ENCODE measurements at regions not wholly inside any gene's neighbourhood (a gene's known extent, or its start where the extent isn't known, plus 50 kb on each side); places are given as distances from the start of the nearest gene placed in this dataset.
"Not testable (repeated sequence)": the region's sequence is repeated elsewhere in the genome, so short reads cannot be mapped to it uniquely, and the experiment has no call there.

DNA sequence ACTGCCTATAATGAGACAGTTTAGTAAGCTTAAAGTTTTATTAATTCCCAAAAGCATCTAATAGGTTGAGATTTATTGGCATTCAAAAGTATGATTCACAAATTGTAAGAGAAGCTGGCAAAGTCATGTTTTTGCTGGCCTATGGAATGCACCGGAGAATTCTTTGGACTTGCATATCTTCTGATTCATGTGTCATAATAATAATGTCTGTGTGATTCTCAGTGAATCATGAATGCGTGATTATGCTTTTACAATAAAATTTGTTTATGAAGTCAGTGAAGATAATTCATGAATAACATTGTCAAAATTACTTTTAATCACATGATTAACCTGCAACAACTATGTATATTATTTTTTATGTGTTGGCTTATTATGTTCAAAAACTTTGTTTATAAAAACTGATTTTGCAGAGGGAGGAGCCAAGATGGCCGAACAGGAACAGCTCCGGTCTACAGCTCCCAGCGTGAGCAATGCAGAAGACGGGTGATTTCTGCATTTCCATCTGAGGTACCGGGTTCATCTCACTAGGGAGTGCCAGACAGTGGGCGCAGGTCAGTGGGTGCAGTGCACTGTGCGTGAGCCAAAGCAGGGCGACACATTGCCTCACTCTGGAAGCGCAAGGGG lies 389.2 kb downstream of the SRGAP2C start:
- DNase-seq (ENCODE audit: low read depth in 2 of 2), result not testable (repeated sequence)

GRCh38 chr1:121574505-121574899 lies 389.7 kb downstream of the SRGAP2C start:
- DNase-seq (ENCODE audit: low read depth in 2 of 2), result not testable (repeated sequence)

- not testable (repeated sequence) for DNase-seq (ENCODE audit: low read depth in 2 of 2)
Measured at GRCh38 chr1:121582898-121583297, 398.1 kb downstream of the SRGAP2C start.

DNA sequence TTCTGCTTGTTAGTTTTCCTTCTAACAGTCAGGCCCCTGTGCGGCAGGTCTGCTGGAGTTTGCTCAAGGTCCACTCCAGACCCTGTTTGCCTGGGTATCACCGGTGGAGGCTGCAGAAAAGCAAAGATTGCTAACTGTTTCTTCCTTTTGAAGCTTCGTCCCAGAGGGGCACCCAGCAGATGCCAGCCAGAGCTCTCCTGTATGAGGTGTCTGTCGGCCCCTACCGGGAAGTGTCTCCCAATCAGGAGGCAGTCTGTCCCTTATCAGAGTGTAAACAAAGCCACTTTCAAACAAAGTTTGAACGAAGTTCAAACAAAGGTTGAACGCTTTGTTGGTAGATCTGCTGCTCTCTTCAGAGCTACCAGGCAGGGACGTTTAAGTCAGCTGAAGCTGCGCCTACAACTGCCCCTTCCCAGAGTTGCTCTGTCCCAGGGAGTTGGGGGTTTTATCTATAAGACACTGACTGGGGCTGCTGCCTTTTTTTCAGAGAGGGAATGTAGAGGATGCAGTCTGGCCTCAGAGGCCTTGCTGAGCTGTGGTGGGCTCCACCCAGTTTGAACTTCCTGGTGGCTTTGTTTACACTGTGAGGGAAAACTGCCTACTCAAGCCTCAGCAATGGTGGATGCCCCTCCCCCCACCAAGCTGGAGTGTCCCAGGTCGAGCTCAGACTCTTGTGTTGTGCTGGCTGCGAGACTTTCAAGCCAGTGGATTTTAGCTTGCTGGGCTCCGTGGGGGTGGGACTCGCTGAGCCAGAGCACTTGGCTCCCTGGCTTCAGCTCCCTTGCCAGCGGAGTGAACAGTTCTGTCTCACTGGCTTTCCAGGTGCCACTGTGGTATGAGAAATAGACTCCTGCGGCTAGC lies 401.8 kb downstream of the SRGAP2C start:
- no peak for DNase-seq (ENCODE audit: low read depth in 2 of 2)

DNA sequence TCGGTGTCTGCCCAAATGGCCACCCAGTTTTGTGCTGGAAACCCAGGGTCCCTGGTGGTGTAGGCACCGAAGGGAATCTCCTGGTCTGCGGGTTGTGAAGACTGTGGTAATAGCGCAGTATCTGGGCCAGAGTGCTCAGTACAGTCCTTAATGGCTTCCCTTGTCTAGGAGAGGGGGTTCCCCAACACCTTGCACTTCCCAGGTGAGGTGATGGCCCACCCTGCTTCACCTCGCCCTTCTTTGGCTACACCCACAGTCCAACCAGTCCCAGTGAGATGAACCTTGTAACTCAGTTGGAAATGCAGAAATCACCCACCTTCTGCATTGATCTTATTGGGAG lies 402.4 kb downstream of the SRGAP2C start:
- no peak for DNase-seq (ENCODE audit: low read depth in 2 of 2)

DNA sequence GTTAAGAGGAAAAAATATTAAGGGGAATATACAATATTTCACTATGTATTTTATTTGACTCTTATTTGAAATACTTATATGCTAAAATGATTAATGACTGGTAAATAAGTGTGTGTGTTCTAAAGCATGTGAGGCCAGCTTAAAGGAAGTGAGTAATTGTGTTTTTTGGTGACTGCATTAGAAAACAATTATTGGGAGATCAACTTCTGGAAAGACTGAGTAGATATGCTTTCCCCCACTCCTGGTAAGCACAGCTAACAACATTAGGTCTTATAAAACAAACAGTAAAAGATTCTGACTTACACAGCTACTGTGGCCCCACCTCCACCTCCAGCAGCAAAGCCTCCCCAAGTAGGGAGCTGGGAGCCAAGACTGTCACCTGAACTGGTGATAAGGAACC lies 403.0 kb downstream of the SRGAP2C start:
- DNase-seq (ENCODE audit: low read depth in 2 of 2), result no peak

DNA sequence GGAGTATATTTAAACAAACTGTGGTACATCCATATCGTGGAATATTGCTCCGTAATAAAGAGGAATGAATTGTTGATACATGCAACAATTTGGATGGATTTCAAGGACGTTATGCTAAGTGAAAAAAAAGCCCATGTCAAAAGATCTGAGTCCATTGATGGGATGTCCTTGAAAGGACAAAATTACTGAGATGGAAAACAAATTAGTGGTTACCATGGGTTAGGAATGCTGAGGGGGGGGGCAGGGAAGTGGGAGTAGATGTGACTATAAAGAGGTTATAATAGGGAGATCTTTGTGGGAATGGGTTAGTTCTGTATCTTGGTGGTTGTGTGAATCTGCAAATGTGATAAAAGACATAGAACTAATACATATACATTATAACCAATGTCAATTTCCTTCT lies 409.3 kb downstream of the SRGAP2C start:
- no peak for DNase-seq (ENCODE audit: low read depth in 2 of 2)

GRCh38 chr1:121595089-121595488 lies 410.3 kb downstream of the SRGAP2C start:
- DNase-seq (ENCODE audit: low read depth in 2 of 2), result no peak

DNA sequence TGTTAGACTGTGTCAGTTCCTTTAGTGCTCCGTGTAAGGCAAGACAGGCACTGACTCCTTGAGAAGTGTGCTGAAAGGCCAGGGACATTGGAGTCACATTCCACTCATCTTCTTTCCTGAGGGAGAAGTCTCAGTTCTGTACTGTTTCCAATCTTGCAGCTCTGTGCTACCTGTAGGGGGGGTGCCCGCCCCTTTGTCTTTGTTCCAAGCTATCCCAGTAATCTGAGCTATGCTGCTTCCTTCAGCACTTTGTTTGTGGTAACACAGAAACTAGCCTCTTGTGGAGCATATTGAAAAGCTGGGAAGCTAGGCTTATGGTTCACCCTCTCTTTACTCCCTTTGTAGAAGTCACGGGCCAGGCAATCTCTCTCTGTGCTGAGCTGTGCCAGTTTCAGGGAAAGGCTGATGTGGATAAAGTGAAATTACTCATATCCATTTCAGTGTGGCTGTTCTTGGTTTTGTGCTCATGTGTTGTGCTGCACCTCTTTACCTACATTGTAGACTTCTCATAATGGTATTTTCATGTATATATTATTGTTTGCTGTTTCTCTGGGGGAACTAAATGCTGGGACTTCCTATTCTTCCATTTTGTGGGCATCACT lies 420.2 kb downstream of the SRGAP2C start:
- not testable (repeated sequence) for DNase-seq (ENCODE audit: low read depth in 2 of 2)

- not testable (repeated sequence) for DNase-seq (ENCODE audit: low read depth in 2 of 2)
Measured at GRCh38 chr1:121607499-121607898, 422.7 kb downstream of the SRGAP2C start.
